ENCODE measurements at regions not wholly inside any gene's neighbourhood (a gene's known extent, or its start where the extent isn't known, plus 50 kb on each side); places are given as distances from the start of the nearest gene placed in this dataset.

DNA sequence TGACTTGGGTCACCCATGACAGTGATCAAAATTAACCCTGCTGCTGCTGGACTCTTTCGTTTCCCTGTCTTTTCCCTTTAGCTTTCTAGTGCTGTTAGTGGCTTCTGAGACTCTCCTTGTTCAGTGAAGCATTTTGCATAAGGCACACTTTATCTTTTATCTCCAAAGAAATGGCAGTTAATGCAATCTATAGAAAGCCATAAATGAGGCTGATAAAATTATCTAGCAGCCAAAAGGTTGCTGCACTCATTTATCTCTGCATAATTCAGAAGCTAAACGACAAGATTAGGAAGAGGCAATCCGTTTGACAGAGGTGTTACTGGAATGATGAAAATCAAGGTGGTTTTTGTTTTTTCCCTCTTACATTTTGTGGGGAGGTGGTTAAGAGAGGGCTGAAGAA is 1109.5 kb upstream of the EEF2KMT start:
- TF ChIP-seq, protein P1, sequence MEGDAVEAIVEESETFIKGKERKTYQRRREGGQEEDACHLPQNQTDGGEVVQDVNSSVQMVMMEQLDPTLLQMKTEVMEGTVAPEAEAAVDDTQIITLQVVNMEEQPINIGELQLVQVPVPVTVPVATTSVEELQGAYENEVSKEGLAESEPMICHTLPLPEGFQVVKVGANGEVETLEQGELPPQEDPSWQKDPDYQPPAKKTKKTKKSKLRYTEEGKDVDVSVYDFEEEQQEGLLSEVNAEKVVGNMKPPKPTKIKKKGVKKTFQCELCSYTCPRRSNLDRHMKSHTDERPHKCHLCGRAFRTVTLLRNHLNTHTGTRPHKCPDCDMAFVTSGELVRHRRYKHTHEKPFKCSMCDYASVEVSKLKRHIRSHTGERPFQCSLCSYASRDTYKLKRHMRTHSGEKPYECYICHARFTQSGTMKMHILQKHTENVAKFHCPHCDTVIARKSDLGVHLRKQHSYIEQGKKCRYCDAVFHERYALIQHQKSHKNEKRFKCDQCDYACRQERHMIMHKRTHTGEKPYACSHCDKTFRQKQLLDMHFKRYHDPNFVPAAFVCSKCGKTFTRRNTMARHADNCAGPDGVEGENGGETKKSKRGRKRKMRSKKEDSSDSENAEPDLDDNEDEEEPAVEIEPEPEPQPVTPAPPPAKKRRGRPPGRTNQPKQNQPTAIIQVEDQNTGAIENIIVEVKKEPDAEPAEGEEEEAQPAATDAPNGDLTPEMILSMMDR (IDR thresholded peaks at IDR 0.05 in 4 of 5, conservative IDR thresholded peaks at IDR 0.05 in 1 of 5) = no peak
- TF ChIP-seq POLR2A (IDR thresholded peaks at IDR 0.05) = no peak
- no peak for DNase-seq
- ATAC-seq = no peak
- in situ Hi-C loops (cut with MboI; ENCODE audit: low sequenced_read_pairs in 4 of 4) (no loop called here), intact Hi-C loops (cut with DNase I; ENCODE audit: low total_unique reads) (no loop called here)
- no peak overlapping the region for H3K27ac ChIP-seq
- H3K4me1 ChIP-seq = no peaks in the 10 kb centered on the region
- H3K36me3 ChIP-seq = no peaks in the 10 kb centered on the region
- H3K9me3 ChIP-seq = no peaks in the 10 kb centered on the region
- no peak overlapping the region for H3K4me3 ChIP-seq
- no peaks in the 10 kb centered on the region for H3K27me3 ChIP-seq

DNA sequence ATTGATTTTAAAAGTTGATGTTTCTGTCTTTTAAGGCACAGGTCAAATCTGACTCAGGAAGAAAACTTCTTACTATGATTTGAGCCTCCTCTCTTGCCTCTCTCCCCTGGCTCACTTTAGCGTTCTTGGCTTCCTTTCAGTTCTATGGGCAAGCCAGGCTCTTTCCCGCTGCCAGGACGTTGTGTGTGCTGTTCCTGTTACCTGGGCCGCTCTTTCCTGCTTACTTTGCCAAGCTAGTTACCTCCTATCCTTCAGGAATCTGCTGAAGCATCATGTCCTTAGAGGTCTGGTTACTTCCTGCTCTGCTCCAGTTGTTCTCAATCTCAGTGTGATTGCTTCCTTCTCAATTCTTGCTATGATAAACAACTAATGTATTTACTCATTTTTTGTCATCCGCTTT is 1108.5 kb upstream of the EEF2KMT start:
- no peaks in the 10 kb centered on the region for H3K36me3 ChIP-seq
- no peaks in the 10 kb centered on the region for H3K4me1 ChIP-seq
- no peak for ATAC-seq
- H3K27ac ChIP-seq = no peak overlapping the region
- H3K4me3 ChIP-seq = no peak overlapping the region
- in situ Hi-C loops (cut with MboI; ENCODE audit: low sequenced_read_pairs in 4 of 4) (no loop called here), intact Hi-C loops (cut with DNase I; ENCODE audit: low total_unique reads) (no loop called here)
- no peak for TF ChIP-seq POLR2A (IDR thresholded peaks at IDR 0.05)
- TF ChIP-seq, protein P1 (IDR thresholded peaks at IDR 0.05 in 4 of 5, conservative IDR thresholded peaks at IDR 0.05 in 1 of 5) = no peak
- no peak for DNase-seq
- H3K27me3 ChIP-seq = no peaks in the 10 kb centered on the region
- H3K9me3 ChIP-seq = no peaks in the 10 kb centered on the region

DNA sequence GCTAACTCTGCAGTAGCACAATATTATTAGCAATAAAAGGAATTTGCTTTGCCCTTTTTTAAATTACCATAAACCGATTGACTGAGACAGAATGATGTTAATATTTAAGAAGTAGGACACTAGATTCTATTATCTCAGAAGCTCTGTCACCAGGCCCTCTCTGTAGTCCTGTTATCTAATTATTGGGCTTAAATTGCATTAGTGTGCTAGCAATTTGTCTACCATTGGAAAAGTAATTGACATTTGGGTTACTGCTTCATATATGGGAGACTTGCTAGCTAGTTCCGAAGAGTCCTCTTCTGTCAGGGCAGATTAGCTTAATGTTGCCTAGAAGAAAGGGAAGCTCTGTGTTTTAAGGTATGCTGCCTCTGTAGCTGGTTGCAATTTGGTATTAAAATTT is 1107.3 kb upstream of the EEF2KMT start:
- intact Hi-C loops (cut with DNase I; ENCODE audit: low total_unique reads) (no loop called here), in situ Hi-C loops (cut with MboI; ENCODE audit: low sequenced_read_pairs in 4 of 4) (no loop called here)
- Histone ChIP-seq H3K27me3 (no peaks in the 10 kb centered on the region), H3K4me1 (no peaks in the 10 kb centered on the region), H3K27ac (no peak overlapping the region), H3K9me3 (no peaks in the 10 kb centered on the region), H3K4me3 (no peak overlapping the region), H3K36me3 (no peaks in the 10 kb centered on the region)
- TF ChIP-seq, protein P1 (IDR thresholded peaks at IDR 0.05 in 4 of 5, conservative IDR thresholded peaks at IDR 0.05 in 1 of 5) = no peak
- no peak for TF ChIP-seq POLR2A (IDR thresholded peaks at IDR 0.05)
- DNase-seq (no peak), ATAC-seq (no peak)

DNA sequence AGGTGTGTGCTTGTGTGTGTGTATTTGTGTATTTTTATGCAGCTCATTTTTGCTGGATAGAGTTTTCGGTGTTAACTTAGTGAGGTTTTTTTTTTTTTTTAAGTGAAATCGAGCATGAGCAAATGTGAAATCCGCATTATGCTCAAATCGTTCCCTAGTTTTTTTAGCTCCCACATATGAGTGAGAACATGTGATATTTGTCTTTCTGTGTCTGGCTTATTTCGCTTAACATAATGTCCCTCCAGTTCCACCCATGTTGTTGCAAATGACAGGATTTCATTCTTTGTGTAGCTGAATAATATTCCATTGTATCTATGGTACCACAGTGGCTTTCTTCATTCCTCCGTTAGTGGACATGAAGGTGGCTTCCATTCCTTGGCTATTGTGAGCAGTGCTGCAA is 1103.3 kb upstream of the EEF2KMT start:
- H3K4me1 ChIP-seq = no peaks in the 10 kb centered on the region
- intact Hi-C loops (cut with DNase I; ENCODE audit: low total_unique reads) (no loop called here), in situ Hi-C loops (cut with MboI; ENCODE audit: low sequenced_read_pairs in 4 of 4) (no loop called here)
- no peak for TF ChIP-seq POLR2A (IDR thresholded peaks at IDR 0.05)
- TF ChIP-seq, protein P1 (IDR thresholded peaks at IDR 0.05 in 4 of 5, conservative IDR thresholded peaks at IDR 0.05 in 1 of 5) = no peak
- ATAC-seq = no peak
- no peak for DNase-seq
- no peaks in the 10 kb centered on the region for H3K27me3 ChIP-seq
- H3K9me3 ChIP-seq = no peaks in the 10 kb centered on the region
- no peak overlapping the region for H3K4me3 ChIP-seq
- no peaks in the 10 kb centered on the region for H3K36me3 ChIP-seq
- no peak overlapping the region for H3K27ac ChIP-seq

DNA sequence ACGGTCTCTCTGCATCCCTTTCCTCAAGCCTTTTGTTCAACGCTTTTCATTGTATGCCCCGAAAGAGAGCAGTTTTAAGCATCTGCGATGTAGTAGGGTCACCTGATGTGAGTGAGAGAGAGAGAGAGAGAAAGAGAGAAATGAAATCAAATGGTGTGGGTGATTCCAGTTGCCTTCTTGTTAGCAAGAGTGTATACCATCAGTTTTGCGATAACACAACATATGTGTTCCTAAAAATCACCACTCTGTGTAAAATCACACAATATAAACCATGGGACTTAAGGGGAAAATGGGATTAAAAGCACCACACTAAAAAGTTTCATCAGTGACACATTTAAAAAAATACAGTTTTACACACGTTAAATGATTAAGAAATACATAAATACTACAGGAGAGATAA is 1102.7 kb upstream of the EEF2KMT start:
- no peak for TF ChIP-seq POLR2A (IDR thresholded peaks at IDR 0.05)
- TF ChIP-seq, protein P1 (IDR thresholded peaks at IDR 0.05 in 4 of 5, conservative IDR thresholded peaks at IDR 0.05 in 1 of 5) = no peak
- Histone ChIP-seq H3K4me3 (no peak overlapping the region), H3K36me3 (no peaks in the 10 kb centered on the region), H3K9me3 (no peaks in the 10 kb centered on the region), H3K27me3 (no peaks in the 10 kb centered on the region), H3K27ac (no peak overlapping the region), H3K4me1 (no peaks in the 10 kb centered on the region)
- DNase-seq = no peak
- in situ Hi-C loops (cut with MboI; ENCODE audit: low sequenced_read_pairs in 4 of 4) (no loop called here), intact Hi-C loops (cut with DNase I; ENCODE audit: low total_unique reads) (no loop called here)
- ATAC-seq = no peak
